ENCODE measurements at regions not wholly inside any gene's neighbourhood (a gene's known extent, or its start where the extent isn't known, plus 50 kb on each side); places are given as distances from the start of the nearest gene placed in this dataset.

GRCh38 chr5:91850031-91850430 is 466.9 kb upstream of the ARRDC3 start:
- no peak for TF ChIP-seq REST (IDR thresholded peaks at IDR 0.05; ENCODE audit: low read depth)
- no peak for TF ChIP-seq TAF1 (IDR thresholded peaks at IDR 0.05; ENCODE audit: low read depth)
